ENCODE measurements at regions not wholly inside any gene's neighbourhood (a gene's known extent, or its start where the extent isn't known, plus 50 kb on each side); places are given as distances from the start of the nearest gene placed in this dataset.

DNA sequence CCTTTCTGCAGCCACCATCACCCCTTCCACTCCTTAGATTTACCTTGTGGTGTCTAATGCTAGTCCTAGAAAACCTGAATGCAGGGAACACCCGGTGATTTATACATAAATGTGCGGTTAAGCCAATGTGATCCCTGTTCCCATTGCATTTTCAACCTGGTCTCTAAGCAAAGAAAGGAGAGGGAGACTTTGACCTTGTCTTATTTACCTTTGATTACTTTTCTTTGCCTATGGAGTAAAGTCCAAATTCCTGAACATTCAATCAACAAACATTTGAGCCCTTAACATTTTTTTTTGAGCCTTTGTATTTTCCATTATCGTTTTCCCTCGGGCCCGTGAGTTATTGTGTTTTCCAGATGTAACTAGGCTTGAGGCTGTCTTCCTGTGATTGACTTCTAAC, 233.9 kb downstream of the ZNF248 start (continued):
- TF ChIP-seq, protein P1, sequence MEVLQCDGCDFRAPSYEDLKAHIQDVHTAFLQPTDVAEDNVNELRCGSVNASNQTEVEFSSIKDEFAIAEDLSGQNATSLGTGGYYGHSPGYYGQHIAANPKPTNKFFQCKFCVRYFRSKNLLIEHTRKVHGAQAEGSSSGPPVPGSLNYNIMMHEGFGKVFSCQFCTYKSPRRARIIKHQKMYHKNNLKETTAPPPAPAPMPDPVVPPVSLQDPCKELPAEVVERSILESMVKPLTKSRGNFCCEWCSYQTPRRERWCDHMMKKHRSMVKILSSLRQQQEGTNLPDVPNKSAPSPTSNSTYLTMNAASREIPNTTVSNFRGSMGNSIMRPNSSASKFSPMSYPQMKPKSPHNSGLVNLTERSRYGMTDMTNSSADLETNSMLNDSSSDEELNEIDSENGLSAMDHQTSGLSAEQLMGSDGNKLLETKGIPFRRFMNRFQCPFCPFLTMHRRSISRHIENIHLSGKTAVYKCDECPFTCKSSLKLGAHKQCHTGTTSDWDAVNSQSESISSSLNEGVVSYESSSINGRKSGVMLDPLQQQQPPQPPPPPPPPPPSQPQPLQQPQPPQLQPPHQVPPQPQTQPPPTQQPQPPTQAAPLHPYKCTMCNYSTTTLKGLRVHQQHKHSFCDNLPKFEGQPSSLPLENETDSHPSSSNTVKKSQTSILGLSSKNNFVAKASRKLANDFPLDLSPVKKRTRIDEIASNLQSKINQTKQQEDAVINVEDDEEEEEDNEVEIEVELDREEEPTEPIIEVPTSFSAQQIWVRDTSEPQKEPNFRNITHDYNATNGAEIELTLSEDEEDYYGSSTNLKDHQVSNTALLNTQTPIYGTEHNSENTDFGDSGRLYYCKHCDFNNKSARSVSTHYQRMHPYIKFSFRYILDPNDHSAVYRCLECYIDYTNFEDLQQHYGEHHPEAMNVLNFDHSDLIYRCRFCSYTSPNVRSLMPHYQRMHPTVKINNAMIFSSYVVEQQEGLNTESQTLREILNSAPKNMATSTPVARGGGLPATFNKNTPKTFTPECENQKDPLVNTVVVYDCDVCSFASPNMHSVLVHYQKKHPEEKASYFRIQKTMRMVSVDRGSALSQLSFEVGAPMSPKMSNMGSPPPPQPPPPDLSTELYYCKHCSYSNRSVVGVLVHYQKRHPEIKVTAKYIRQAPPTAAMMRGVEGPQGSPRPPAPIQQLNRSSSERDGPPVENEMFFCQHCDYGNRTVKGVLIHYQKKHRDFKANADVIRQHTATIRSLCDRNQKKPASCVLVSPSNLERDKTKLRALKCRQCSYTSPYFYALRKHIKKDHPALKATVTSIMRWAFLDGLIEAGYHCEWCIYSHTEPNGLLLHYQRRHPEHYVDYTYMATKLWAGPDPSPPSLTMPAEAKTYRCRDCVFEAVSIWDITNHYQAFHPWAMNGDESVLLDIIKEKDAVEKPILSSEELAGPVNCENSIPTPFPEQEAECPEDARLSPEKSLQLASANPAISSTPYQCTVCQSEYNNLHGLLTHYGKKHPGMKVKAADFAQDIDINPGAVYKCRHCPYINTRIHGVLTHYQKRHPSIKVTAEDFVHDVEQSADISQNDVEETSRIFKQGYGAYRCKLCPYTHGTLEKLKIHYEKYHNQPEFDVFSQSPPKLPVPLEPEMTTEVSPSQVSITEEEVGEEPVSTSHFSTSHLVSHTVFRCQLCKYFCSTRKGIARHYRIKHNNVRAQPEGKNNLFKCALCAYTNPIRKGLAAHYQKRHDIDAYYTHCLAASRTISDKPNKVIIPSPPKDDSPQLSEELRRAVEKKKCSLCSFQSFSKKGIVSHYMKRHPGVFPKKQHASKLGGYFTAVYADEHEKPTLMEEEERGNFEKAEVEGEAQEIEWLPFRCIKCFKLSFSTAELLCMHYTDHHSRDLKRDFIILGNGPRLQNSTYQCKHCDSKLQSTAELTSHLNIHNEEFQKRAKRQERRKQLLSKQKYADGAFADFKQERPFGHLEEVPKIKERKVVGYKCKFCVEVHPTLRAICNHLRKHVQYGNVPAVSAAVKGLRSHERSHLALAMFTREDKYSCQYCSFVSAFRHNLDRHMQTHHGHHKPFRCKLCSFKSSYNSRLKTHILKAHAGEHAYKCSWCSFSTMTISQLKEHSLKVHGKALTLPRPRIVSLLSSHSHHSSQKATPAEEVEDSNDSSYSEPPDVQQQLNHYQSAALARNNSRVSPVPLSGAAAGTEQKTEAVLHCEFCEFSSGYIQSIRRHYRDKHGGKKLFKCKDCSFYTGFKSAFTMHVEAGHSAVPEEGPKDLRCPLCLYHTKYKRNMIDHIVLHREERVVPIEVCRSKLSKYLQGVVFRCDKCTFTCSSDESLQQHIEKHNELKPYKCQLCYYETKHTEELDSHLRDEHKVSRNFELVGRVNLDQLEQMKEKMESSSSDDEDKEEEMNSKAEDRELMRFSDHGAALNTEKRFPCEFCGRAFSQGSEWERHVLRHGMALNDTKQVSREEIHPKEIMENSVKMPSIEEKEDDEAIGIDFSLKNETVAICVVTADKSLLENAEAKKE (CRISPR knock-in tag; IDR thresholded peaks at IDR 0.05): no peak

DNA sequence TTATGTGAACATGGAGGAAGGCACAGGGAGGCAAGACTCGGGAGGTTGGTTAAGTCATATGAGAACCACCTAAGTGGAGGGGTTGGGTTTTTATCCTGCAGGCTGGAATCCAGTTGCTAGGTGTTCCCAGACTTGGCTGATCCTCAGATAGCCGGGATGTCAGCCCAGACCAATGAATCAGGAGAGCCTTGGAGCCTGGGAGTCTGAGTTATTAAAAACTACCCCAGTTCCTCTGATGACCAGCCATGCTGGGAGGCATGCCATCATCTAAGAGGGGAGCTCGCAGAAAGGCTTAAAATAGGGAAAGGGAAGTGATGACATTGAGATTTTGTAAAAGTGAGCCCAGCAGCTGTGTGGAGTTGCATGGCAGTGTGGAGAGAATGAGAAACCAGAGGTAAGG, 238.1 kb downstream of the ZNF248 start:
- Histone ChIP-seq H3K27me3 (ENCODE audit: insufficient read depth) (no peaks in the 10 kb centered on the region), H3K4me1 (ENCODE audit: insufficient read depth) (no peaks in the 10 kb centered on the region), H3K27ac (ENCODE audit: low read depth) (no peak overlapping the region), H3K9me2 (ENCODE audit: insufficient read depth) (no peaks in the 10 kb centered on the region), H3K79me2 (replicated peaks; ENCODE audit: insufficient read depth) (no peaks in the 10 kb centered on the region), H3K4me3 (no peak overlapping the region), H3K4me2 (no peak overlapping the region), H3K36me3 (ENCODE audit: insufficient read depth) (no peaks in the 10 kb centered on the region; the same call in 1 of the 2 replicates), H2AFZ (no peak overlapping the region), H4K20me1 (replicated peaks; ENCODE audit: insufficient read depth) (no peaks in the 10 kb centered on the region), H3F3A (replicated peaks; ENCODE audit: low read depth) (no peaks in the 10 kb centered on the region)
- Mint-ChIP-seq H3K27me3 (ENCODE audit: insufficient read depth, low read depth, poor library complexity) (peaks cover 7% of the 10 kb centered on the region), H3K4me1 (no peaks in the 10 kb centered on the region), H3K36me3 (ENCODE audit: low read depth) (peaks cover 47% of the 10 kb centered on the region), H3K9me3 (peaks cover 99% of the 10 kb centered on the region), H3K27ac (no peak overlapping the region), H3K4me3 (no peak overlapping the region)
- ATAC-seq (no peak), DNase-seq (ENCODE audit: low spot score) (no peak)
- TF ChIP-seq STAT1 (IDR thresholded peaks at IDR 0.05; ENCODE audit: unreplicated experiment) (no peak), ZNF114 (CRISPR knock-in tag; IDR thresholded peaks at IDR 0.05) (no peak), ZNF331 (CRISPR knock-in tag; IDR thresholded peaks at IDR 0.05; ENCODE audit: low read depth) (no peak), EZH2phosphoT487 (IDR thresholded peaks at IDR 0.05; ENCODE audit: unreplicated experiment) (no peak), JUNB (IDR thresholded peaks at IDR 0.05; ENCODE audit: unreplicated experiment) (no peak), EZH2 (IDR thresholded peaks at IDR 0.05; ENCODE audit: low read depth, unreplicated experiment) (no peak), CREB1 (CRISPR knock-in tag; IDR thresholded peaks at IDR 0.05; ENCODE audit: low read depth) (no peak), NANOG (IDR thresholded peaks at IDR 0.05; ENCODE audit: borderline replicate concordance) (no peak)
- TF ChIP-seq, protein P2, sequence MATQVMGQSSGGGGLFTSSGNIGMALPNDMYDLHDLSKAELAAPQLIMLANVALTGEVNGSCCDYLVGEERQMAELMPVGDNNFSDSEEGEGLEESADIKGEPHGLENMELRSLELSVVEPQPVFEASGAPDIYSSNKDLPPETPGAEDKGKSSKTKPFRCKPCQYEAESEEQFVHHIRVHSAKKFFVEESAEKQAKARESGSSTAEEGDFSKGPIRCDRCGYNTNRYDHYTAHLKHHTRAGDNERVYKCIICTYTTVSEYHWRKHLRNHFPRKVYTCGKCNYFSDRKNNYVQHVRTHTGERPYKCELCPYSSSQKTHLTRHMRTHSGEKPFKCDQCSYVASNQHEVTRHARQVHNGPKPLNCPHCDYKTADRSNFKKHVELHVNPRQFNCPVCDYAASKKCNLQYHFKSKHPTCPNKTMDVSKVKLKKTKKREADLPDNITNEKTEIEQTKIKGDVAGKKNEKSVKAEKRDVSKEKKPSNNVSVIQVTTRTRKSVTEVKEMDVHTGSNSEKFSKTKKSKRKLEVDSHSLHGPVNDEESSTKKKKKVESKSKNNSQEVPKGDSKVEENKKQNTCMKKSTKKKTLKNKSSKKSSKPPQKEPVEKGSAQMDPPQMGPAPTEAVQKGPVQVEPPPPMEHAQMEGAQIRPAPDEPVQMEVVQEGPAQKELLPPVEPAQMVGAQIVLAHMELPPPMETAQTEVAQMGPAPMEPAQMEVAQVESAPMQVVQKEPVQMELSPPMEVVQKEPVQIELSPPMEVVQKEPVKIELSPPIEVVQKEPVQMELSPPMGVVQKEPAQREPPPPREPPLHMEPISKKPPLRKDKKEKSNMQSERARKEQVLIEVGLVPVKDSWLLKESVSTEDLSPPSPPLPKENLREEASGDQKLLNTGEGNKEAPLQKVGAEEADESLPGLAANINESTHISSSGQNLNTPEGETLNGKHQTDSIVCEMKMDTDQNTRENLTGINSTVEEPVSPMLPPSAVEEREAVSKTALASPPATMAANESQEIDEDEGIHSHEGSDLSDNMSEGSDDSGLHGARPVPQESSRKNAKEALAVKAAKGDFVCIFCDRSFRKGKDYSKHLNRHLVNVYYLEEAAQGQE (IDR thresholded peaks at IDR 0.05; ENCODE audit: unreplicated experiment): no peak
- TF ChIP-seq, protein P3, sequence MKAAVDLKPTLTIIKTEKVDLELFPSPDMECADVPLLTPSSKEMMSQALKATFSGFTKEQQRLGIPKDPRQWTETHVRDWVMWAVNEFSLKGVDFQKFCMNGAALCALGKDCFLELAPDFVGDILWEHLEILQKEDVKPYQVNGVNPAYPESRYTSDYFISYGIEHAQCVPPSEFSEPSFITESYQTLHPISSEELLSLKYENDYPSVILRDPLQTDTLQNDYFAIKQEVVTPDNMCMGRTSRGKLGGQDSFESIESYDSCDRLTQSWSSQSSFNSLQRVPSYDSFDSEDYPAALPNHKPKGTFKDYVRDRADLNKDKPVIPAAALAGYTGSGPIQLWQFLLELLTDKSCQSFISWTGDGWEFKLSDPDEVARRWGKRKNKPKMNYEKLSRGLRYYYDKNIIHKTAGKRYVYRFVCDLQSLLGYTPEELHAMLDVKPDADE (IDR thresholded peaks at IDR 0.05): no peak
- TF ChIP-seq, protein P4, sequence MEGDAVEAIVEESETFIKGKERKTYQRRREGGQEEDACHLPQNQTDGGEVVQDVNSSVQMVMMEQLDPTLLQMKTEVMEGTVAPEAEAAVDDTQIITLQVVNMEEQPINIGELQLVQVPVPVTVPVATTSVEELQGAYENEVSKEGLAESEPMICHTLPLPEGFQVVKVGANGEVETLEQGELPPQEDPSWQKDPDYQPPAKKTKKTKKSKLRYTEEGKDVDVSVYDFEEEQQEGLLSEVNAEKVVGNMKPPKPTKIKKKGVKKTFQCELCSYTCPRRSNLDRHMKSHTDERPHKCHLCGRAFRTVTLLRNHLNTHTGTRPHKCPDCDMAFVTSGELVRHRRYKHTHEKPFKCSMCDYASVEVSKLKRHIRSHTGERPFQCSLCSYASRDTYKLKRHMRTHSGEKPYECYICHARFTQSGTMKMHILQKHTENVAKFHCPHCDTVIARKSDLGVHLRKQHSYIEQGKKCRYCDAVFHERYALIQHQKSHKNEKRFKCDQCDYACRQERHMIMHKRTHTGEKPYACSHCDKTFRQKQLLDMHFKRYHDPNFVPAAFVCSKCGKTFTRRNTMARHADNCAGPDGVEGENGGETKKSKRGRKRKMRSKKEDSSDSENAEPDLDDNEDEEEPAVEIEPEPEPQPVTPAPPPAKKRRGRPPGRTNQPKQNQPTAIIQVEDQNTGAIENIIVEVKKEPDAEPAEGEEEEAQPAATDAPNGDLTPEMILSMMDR (conservative IDR thresholded peaks at IDR 0.05; ENCODE audit: low read depth in 2 of 2): no peak
